BJ (cell line): ENCODE measurements at regions not wholly inside any gene's neighbourhood (a gene's known extent, or its start where the extent isn't known, plus 50 kb on each side); places are given as distances from the start of the nearest gene placed in this dataset.

Source experiments
- CTCF ChIA-PET: fragments of 350-600 bp; formaldehyde crosslinking; extraction: SDS; loops from one replicate; lab custom pipeline; 2021; ENCODE audit warnings: antibody characterized with exemption, inconsistent platforms; lab: Yijun Ruan, JAX
- POLR2A ChIA-PET: fragments of 300-600 bp; sonication (Branson Sonifier 250); formaldehyde crosslinking; extraction: SDS; loops from one replicate; lab custom pipeline; 2021; ENCODE audit warnings: antibody characterized with exemption; lab: Charles Lee
- DNase-seq: peaks from one replicate; pipeline ENCODE4 v3.0.0-alpha.2; 2011; ENCODE audit warnings: low read depth
- H3K27me3 ChIP-seq: 2 replicates; pipeline ENCODE4 v1.6.0; 2011; ENCODE audit warnings: low read length; ENCODE audit not compliant: control insufficient read depth, insufficient read depth
- H3K36me3 ChIP-seq: 2 replicates; pipeline ENCODE4 v1.5.1; 2011; ENCODE audit warnings: low read length; ENCODE audit not compliant: control insufficient read depth, insufficient read depth
- H3K4me3 ChIP-seq: 2 replicates; pipeline ENCODE4 v1.5.1; 2011; ENCODE audit warnings: low read depth, mild to moderate bottlenecking, control low read depth, low read length
- CTCF ChIP-seq: IDR thresholded peaks from 2 replicates; pipeline ENCODE4 v1.5.1; 2011; ENCODE audit warnings: low read depth, mild to moderate bottlenecking, control low read depth, inconsistent platforms, low read length, moderate library complexity; ENCODE audit not compliant: insufficient read depth

DNA sequence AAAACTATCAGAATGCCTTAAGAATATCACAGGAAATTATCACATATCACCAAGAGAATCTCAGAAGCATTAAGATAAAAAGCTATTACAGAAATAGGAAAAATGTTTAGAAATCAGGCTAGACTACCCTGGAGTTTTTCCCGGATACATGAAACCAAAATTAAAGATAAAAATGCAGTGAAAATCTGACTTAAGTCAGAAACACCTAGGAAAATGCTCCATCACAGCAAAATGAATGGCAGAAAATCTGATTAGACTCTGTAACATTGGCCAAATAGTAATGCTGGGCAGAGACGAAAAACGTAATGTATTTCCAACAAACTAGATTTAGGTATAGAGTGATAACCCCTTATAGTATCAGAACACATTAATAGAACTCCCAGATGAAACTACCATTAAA, 1626.7 kb upstream of the C9orf72 start:
- ChIA-PET CTCF (no interaction called here), POLR2A (no interaction called here)
- TF ChIP-seq CTCF: no peak
- Histone ChIP-seq H3K4me3 (no peak overlapping the region), H3K27me3 (no peaks in the 10 kb centered on the region), H3K36me3 (no peaks in the 10 kb centered on the region)
- no peak for DNase-seq

GRCh38 chr9:29200650-29201049, 1627.4 kb upstream of the C9orf72 start:
- no peak for DNase-seq
- no peaks in the 10 kb centered on the region for H3K27me3 ChIP-seq
- ChIA-PET POLR2A (no interaction called here), CTCF (no interaction called here)
- H3K4me3 ChIP-seq: no peak overlapping the region
- no peak for TF ChIP-seq CTCF
- no peaks in the 10 kb centered on the region for H3K36me3 ChIP-seq

GRCh38 chr9:29203244-29203930, 1630.1 kb upstream of the C9orf72 start:
- POLR2A ChIA-PET: no interaction called here
- no peak overlapping the region for H3K4me3 ChIP-seq
- CTCF ChIA-PET: no interaction called here

DNA sequence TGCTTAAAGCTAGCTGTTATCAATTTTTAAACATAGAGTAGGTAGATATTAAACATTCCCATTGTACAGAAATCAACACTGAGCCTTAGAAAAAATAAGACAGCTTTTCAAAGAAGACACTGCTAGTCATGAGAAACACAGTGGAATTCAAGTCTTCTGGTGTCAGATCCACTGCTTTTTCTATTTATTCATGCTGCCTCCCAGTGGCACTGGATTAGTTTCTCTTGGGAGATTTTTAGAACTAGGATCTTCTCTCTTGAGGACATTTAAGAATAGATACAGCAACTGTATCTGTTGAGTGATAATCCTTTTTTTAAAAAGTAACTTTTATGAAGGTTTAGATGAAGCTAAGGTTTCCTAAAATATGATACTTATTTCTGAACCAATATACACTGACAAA, 1635.4 kb upstream of the C9orf72 start:
- Histone ChIP-seq H3K36me3 (no peaks in the 10 kb centered on the region), H3K4me3 (no peak overlapping the region), H3K27me3 (peaks cover 10% of the 10 kb centered on the region)
- no peak for TF ChIP-seq CTCF
- POLR2A ChIA-PET: no interaction called here
- no peak for DNase-seq
- CTCF ChIA-PET: no interaction called here

More at GRCh38 chr9:29203244-29203930, 1630.1 kb upstream of the C9orf72 start:
- Histone ChIP-seq H3K36me3 (no peaks in the 10 kb centered on the region), H3K27me3 (no peaks in the 10 kb centered on the region)
- no peak for TF ChIP-seq CTCF
- no peak for DNase-seq

DNA sequence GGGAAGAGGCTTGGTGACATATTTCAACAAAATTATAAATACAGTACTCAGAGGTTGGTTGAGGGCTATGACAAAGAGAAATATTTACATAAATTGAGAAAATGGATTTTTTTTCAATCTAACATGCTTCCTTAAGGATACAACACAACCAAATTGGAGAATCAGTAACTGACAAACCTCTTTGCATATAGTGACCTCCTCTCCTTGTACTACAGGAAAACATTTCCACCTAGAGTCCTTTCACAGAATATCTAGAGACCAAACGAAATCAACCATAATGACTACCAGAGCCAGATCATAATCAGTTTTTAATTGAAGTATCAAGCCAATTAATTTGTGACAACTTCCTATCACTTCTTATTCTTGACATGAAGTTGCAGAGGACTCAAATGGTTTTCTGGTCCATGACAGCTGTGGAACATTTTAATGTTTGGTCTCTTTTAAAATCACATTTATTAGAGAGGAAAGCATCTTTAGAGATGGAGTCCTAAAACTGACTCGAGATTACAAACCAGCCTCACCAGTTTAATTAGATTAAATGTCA, 1636.5 kb upstream of the C9orf72 start:
- no peak for DNase-seq
- TF ChIP-seq CTCF: no peak
- Histone ChIP-seq H3K27me3 (peaks cover 14% of the 10 kb centered on the region), H3K4me3 (no peak overlapping the region), H3K36me3 (no peaks in the 10 kb centered on the region)
- CTCF ChIA-PET: no interaction called here
- POLR2A ChIA-PET: no interaction called here
